Bone marrow (tissue), 2 donors: ENCODE measurements at regions not wholly inside any gene's neighbourhood (a gene's known extent, or its start where the extent isn't known, plus 50 kb on each side); places are given as distances from the start of the nearest gene placed in this dataset.
"Not testable (repeated sequence)": the region's sequence is repeated elsewhere in the genome, so short reads cannot be mapped to it uniquely, and the experiment has no call there.

Source experiments
- DNase-seq, 2 donors: peaks; one replicate each; lab custom pipeline; 2025; lab: John Stamatoyannopoulos, UW

DNA sequence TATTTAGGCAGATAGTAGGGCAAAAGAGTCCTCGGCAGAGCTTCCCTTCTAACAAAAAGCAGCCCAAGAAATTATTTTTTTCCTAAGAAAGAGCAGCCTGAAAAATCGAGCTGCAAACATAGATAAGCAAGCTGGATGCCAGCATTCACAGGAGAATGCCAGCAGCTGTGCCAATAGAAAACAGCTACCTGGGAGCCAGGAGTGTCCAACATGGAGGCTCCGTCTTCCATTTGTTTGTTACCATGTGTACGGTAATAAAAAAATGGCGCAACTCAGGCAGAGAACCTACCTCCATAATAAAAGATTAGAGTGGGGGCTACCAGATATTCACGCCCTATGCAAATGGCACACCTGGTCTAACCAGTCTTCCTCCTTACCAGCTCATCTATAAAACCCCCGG is 77.6 kb upstream of the IPO5 start:
- DNase-seq, result no peak

DNA sequence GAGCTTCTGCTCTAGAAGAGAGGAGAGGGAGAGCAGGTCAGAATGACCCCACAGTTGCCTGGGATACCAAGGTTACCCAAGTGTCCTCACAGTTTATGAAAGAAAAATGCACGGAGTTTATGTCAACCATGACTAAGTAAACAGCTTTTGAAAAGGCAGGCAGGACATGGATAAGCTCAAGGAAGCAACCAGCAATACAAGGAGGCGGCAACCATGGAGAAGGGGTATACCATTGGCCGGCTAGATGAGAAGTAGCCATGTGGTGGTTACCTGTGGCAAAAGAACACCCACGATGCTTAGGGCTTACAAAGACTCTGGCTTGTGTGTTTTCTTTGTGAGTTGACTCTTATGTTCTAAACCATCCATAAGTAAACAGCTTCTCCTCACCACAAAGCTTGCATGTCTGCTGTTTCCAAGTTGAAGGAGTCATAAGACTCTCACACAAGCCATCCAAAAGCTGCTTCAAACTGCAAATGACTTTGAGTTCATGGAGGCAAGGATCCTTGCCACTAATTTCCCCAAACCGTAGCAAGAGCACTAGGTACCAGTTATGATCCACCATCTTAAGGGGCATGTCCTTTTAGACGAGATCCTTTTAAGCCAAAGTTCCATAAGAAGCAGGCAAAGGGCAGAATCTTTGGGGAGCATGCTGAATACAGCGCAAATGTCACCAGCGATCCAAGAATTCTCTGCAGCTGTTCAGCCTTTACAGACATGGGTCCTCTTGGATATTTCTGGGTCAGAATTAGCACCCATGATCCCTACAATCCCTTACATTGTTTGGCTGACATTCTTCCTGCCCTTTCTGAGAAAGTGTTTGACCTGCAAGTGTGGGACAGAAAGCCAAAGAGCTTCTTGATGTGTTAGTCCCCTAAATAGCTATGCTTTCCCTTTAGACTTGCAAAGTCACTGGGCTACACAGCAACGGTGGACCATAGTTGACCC is 74.8 kb upstream of the IPO5 start:
- no peak for DNase-seq

DNA sequence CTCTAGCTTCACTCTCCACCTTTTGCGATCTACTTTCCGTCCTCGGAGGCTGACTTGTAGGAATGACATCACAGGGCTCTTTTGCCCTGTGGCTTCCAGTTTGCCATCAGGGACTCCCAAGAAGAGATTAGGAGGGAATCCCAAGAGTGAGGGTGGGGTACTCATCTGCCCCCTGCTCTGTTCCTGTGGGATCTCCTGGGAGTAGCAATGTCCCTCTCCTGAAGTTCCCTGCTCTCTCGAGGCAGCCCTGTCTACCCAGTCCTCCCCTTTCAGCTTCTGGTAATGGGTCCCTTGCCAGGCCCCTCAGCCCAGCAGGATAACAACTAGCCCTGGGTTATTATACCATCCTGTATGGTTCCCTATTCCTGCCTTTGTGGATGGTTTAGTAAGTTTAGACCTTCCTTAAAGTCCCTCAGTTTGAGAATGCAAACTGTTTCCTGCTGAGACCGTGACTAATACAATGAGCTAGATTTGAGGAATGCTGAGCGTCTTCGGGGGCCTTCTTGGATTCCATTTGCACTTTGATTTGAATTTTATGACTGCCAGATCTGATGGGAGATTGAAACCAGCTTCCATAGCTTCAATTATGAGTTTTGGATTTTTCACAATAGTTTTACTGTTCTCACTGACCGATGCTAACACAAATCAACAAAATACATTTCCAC is 73.7 kb upstream of the IPO5 start:
- DNase-seq, result no peak

DNA sequence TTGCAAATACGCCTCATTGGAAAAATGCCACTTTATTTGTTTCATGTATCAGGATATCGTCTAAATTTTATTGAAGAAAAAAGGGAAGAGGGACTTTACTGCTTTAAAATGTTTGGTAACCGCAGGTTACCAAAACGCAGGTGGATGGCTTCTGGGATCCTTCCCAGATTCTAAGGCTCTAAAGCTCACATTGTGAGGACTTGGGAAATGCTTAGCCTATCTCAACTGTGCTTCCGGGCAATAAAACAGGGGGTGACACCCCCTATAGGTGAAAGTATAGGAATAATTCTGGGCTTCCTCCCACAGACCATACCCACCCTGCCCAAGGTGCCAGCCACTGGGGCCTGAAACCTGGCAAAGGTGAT is 73.2 kb upstream of the IPO5 start:
- DNase-seq, result no peak

DNA sequence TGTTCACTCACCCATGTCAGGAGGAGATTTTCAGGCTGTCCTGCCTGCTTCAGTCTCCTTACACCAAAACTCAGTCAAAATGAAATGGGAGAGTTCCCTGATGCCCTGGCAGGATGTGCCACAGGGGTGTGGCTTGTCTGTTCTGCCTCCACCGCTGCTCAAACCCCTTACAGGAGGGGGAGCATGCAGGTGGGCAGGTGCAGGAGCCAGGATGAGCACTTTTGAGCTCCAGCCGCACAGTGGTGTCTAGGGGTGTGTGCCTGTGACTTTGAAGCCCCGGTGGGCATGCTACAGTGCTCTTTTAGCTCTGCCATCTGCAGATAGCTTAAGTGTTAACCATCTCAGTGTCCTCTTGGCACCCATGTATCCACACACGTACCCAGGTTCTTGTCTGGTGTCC is 71.9 kb upstream of the IPO5 start:
- no peak for DNase-seq

DNA sequence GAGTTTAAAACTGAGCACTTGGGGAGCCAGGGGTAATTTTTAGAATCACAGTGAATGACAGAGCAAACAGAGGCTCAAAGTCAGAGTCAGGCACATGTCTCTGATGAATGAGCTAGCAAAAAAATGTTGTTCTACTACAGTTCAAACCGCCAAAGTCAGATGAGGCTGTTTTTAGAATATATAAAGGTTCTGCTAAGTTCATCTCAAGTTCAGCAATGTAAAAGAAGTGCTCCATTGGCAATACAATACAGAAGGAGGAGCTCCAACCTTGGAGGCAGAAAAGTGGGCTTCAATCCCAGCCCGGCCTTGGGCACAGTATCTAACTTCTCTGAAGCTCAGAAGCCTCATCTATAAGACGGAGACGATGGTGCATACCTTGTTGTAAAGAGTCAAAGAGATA is 70.1 kb upstream of the IPO5 start:
- DNase-seq, result no peak

DNA sequence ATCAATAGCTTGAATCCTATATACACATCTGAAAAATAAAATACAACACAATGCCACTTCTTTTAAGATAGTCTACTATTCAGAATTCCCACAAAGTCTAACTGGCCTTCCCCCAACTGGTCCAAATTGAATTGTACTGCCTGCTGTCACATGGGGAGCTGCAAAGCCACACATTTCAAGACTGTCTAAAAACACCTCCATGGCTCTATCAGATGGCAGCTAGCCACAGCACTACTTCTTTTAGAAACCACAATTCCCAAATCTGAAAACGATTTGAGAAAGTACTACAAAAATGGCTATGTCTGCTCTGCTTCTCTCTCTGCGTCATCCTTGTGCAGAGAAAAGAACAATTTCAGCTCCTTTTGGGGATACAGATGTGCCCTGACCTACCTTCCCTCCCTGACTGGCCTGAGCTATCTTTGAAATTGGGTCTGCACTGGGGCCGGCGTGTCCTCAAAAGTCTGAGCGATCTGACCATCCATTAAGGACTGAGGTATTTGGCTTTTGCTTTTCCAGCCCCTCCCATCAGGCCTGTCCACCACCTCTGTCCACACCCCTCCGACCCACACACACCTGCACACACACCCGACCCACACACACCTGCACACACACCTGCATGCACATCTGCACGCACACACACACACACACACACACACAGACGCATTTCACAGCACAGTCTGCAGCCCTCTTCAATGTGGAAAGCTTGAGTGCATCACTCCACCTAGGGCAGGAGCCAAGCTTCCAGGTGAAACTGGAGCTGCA is 68.6 kb upstream of the IPO5 start:
- DNase-seq, result no peak

DNA sequence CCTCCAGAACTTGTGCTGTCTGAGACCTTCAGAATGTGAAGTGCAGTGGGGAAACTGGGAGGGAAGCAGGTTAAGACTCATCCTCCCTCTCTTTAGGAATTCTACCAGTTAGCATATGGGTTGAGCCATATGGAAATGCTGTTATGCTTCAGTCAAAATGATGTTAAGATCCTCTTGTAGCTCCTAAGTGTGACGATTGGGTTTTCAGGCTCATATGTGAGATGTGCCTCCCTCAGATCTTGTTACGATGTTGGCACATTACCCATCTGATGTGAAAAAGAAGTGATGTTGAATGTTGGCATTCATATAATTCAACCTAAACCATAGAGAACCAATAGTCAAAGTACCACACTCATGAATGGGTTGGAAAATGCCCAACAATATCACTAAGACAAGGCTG is 67.8 kb upstream of the IPO5 start:
- DNase-seq, result no peak

DNA sequence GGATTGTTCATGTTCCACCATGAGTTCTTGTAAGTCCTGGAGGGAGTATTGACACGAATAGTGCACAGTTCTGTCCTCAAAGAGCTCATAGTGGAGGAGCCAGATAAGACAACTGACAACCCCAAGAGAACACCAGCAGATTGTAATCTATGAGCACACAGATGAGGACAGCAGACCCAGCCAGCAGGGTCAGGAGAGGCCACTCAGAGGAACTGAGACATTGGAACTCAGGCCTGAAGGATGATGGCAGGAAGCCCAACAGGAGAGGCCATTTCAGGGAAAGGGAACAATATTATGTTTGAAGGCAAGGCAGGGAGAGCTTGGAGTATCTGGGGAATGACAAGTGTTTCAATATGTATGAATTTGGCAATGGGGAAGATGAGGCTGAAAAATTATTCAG is 63.7 kb upstream of the IPO5 start:
- DNase-seq, result no peak

DNA sequence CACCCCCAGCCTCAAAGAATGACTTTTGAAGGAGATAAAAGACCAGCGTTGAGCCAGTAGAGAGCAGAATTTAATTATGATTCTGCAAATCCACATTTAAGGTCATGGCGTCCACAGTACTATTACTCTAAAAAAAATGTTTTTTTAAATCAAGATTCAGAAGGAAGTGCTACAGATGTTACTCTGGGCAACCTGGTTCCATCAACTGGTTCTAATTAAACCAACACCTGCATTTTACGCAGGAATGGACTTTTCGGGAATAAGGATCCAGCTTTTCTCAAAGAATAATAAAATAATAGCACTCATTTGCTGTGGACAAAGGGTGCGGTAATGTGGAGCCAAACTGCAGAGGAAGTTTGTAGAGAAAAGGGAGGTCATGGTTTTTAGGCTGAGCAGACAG is 62.9 kb upstream of the IPO5 start:
- DNase-seq, result no peak

DNA sequence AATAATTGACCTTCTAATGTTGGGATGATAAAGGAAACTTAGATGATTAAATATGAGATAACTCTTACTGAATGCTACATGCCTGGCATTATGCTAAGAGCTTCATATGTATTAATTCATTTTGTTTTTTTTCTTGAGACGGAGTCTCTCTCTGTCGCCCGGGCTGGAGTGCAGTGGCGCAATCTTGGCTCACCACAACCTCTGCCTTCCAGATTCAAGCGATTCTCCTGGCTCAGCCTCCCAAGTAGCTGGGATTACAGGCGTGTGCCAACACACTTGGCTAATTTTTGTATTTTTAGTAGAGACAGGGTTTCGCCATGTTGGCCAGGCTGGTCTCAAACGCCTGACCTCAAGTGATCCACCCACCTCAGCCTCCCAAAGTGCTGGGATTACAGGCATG is 61.5 kb upstream of the IPO5 start:
- DNase-seq, result not testable (repeated sequence)

DNA sequence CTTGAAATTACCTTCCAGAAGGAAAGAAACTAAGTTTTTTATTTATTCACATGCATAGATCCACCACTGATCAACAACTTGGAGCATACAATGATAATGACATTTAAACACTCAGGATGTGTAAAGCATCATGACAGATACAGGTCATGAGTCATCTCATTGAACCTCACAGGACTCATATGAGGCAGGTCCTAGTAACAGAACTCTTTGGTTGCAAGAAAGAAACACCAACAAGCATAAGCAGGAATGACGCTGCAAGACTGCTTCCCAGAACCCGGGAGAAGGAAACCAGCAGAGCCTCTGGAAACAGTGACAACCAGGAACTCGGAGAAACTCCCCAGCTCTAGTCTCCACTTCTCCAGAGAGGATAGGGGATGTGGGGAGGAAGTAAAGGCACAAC is 60.8 kb upstream of the IPO5 start:
- no peak for DNase-seq

DNA sequence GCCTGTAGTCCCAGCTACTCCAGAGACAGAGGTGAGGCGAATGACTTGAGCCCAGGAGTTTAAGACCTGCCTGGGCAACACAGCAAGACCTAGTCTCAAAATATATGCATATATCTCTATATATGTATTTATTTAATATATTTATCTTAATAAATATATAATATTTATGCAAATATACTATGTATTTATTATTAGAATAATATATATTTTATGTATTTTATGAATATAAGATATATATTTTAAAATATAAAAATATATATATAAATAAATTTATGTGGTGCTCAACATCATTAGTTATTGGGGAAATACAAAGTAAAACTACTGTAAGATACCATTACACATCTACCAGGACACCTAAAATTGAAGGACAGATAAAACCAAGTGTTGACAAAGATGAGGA is 58.1 kb upstream of the IPO5 start:
- DNase-seq, result no peak

DNA sequence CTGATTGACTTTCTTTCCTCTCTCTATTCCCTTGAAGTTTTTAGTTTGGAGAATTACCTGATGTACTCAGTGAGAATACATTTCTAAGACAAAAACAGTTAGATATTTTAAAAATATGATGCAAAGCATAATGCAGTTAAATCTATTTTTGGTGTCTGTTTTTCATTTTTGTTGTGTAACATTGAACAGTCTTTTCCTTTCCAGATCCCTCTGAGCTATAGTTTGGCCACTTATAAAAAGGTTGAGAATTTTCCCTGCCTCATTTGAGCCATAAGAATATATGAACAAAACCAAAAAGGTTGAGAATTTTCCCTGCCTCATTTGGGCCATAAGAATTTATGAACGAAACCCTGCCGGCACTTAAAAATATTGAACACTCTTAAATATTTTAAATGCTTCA is 57.0 kb upstream of the IPO5 start:
- DNase-seq, result no peak

DNA sequence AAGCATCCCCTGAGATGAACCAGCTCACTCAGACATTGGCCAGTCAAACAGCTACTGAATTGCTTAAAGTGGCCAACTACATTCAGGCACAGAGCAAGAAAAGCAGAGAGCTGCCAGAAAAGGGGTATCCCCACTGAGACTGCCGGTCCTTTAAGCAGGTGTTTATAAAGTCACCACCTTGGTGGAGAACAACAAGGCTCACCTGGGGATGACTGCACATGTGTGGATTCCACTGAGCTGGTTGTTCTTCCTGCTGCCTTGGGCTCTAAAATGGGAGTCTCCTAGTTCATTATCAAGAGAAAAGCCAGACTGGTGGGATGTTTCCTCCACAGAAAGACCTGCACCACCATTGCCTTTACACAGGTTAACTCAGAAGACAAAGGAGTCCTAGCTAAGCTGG is 51.8 kb upstream of the IPO5 start:
- no peak for DNase-seq
